ENCODE measurements at regions not wholly inside any gene's neighbourhood (a gene's known extent, or its start where the extent isn't known, plus 50 kb on each side); places are given as distances from the start of the nearest gene placed in this dataset.

- no peak overlapping the region for H3K4me3 ChIP-seq (ENCODE audit: low read depth, low read length)
- no peak for DNase-seq (ENCODE audit: low read depth)
- no peak for TF ChIP-seq CTCF (IDR thresholded peaks at IDR 0.05; ENCODE audit: control insufficient read depth, extremely low read depth, insufficient read depth)
Observed at GRCh38 chr20:61189534-61189933, 62.5 kb upstream of the CDH4 start.

GRCh38 chr20:61191096-61191495, 61.0 kb upstream of the CDH4 start:
- TF ChIP-seq CTCF (IDR thresholded peaks at IDR 0.05; ENCODE audit: control insufficient read depth, extremely low read depth, insufficient read depth) = no peak
- H3K4me3 ChIP-seq (ENCODE audit: low read depth, low read length) = no peak overlapping the region

GRCh38 chr20:61192337-61192950, 59.6 kb upstream of the CDH4 start:
- H3K4me3 ChIP-seq (ENCODE audit: low read depth, low read length) = no peak overlapping the region

More at GRCh38 chr20:61191096-61191495, 61.0 kb upstream of the CDH4 start:
- no peak for DNase-seq (ENCODE audit: low read depth)

GRCh38 chr20:61193164-61193563, 58.9 kb upstream of the CDH4 start:
- no peak for TF ChIP-seq CTCF (IDR thresholded peaks at IDR 0.05; ENCODE audit: control insufficient read depth, extremely low read depth, insufficient read depth)
- no peak overlapping the region for H3K4me3 ChIP-seq (ENCODE audit: low read depth, low read length)
- DNase-seq (ENCODE audit: low read depth) = no peak

More at GRCh38 chr20:61192337-61192950, 59.6 kb upstream of the CDH4 start:
- TF ChIP-seq CTCF (IDR thresholded peaks at IDR 0.05; ENCODE audit: control insufficient read depth, extremely low read depth, insufficient read depth) = no peak
- DNase-seq (ENCODE audit: low read depth) = no peak
